Choroid plexus epithelial cell (primary cell): ENCODE measurements at regions not wholly inside any gene's neighbourhood (a gene's known extent, or its start where the extent isn't known, plus 50 kb on each side); places are given as distances from the start of the nearest gene placed in this dataset.
"Not testable (repeated sequence)": the region's sequence is repeated elsewhere in the genome, so short reads cannot be mapped to it uniquely, and the experiment has no call there.

Experiments
- DNase-seq: peaks from one replicate; pipeline ENCODE4 v3.0.0-alpha.2; 2010; ENCODE audit warnings: low read depth
- H3K4me3 ChIP-seq: 2 replicates; pipeline ENCODE4 v1.5.1; 2011; ENCODE audit warnings: low read depth, mild to moderate bottlenecking, control low read depth, low read length, moderate library complexity
- TF ChIP-seq, protein P1 (sequence below): conservative IDR thresholded peaks from 2 replicates; pipeline ENCODE4 v1.5.1; 2011; ENCODE audit warnings: low read depth, mild to moderate bottlenecking, control low read depth, inconsistent platforms, low read length, moderate library complexity

DNA sequence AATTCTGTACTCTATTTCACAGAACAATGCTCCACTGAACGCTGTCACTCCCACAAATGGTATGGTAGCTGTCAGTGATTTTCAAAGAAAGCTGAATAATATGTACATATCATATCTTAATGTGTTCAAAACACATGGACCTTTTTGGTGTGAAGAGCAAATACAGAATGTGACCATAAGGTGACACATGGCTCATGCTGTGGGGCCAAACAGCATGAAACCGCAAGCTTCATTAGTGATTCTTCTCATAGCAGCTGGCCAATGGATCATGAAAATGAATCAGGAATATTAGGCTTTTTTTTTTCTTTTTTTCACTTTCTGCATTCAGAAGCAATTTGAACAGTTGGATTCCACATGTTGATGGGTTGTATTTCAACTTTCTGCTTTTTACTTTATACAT is 54.9 kb upstream of the CDH9 start:
- TF ChIP-seq, protein P1, sequence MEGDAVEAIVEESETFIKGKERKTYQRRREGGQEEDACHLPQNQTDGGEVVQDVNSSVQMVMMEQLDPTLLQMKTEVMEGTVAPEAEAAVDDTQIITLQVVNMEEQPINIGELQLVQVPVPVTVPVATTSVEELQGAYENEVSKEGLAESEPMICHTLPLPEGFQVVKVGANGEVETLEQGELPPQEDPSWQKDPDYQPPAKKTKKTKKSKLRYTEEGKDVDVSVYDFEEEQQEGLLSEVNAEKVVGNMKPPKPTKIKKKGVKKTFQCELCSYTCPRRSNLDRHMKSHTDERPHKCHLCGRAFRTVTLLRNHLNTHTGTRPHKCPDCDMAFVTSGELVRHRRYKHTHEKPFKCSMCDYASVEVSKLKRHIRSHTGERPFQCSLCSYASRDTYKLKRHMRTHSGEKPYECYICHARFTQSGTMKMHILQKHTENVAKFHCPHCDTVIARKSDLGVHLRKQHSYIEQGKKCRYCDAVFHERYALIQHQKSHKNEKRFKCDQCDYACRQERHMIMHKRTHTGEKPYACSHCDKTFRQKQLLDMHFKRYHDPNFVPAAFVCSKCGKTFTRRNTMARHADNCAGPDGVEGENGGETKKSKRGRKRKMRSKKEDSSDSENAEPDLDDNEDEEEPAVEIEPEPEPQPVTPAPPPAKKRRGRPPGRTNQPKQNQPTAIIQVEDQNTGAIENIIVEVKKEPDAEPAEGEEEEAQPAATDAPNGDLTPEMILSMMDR, result no peak
- no peak for DNase-seq
- H3K4me3 ChIP-seq, result no peak overlapping the region

DNA sequence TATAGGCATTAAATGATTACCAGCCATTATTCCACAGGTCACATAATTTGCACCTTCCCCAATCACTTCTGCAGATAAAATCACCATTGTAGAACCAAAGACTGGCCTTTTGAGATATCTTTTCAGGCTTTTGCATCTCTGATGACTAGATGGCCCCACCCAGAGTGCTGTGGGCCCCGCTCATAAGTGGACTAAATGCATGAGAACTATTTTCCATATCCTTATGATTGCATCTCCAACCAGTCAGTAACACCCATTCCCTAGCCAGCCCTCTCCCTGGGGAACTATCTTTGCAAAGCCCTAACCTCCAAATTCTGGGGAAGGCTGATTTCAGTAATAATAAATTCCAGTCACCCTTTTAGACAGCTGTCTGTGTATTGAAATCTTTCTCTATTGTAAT is 53.5 kb upstream of the CDH9 start:
- H3K4me3 ChIP-seq, result no peak overlapping the region
- DNase-seq, result no peak
- TF ChIP-seq, protein P1, result no peak

DNA sequence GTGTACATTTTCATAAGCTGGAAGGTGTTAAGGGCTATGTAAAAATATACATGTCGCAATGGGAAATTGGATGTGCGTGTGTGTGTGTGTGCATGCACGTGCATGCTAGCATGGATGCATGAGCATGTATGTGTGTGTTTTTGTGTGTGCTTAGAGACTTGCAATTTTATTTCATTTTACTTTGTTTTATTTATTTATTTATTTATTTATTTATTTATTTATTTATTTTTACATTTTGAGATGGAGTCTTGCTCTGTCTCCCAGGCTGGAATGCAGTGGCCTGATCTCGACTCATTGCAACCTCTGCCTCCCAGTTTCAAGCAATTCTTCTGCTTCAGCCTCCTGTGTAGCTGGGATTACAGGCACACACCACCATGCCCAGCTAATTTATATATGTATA is 50.4 kb upstream of the CDH9 start:
- DNase-seq, H3K4me3 ChIP-seq: not testable (repeated sequence)
